NT2/D1 (cell line): ENCODE measurements at regions not wholly inside any gene's neighbourhood (a gene's known extent, or its start where the extent isn't known, plus 50 kb on each side); places are given as distances from the start of the nearest gene placed in this dataset.

Source experiments
- DNase-seq: peaks from one replicate; pipeline ENCODE4 v3.0.0-alpha.2; 2011; ENCODE audit warnings: low read depth, low spot score
- H3K27me3 ChIP-seq: 2 replicates; pipeline ENCODE4 v1.6.0; 2011; ENCODE audit warnings: mild to moderate bottlenecking; ENCODE audit not compliant: insufficient read length, insufficient read depth
- H3K36me3 ChIP-seq: 2 replicates; pipeline ENCODE4 v1.6.1; 2011; ENCODE audit warnings: mild to moderate bottlenecking, low read length, mixed read lengths; ENCODE audit not compliant: insufficient read depth, insufficient read length
- H3K4me1 ChIP-seq: 2 replicates; pipeline ENCODE4 v1.5.1; 2011; ENCODE audit not compliant: insufficient read depth, insufficient read length
- H3K4me3 ChIP-seq: 2 replicates; pipeline ENCODE4 v1.5.1; 2011; ENCODE audit warnings: low read depth; ENCODE audit not compliant: insufficient read length
- H3K9ac ChIP-seq: 2 replicates; pipeline ENCODE4 v1.6.0; 2011; ENCODE audit warnings: low read depth; ENCODE audit not compliant: insufficient read length
- H3K9me3 ChIP-seq: 2 replicates; pipeline ENCODE4 v1.5.1; 2011; ENCODE audit warnings: mild to moderate bottlenecking, low read length; ENCODE audit not compliant: insufficient read depth
- SUZ12 ChIP-seq: IDR thresholded peaks from 2 replicates; pipeline ENCODE4 v1.6.1; 2011; ENCODE audit not compliant: insufficient read length, insufficient read depth; ENCODE audit errors: extremely low read depth
- YY1 ChIP-seq: IDR thresholded peaks from 2 replicates; pipeline ENCODE4 v1.6.1; 2011; ENCODE audit not compliant: insufficient read length, insufficient read depth
- ZNF274 ChIP-seq: IDR thresholded peaks from 2 replicates; pipeline ENCODE4 v1.6.1; 2011; ENCODE audit warnings: mild to moderate bottlenecking, low read depth, low read length

- Histone ChIP-seq H3K36me3 (no peaks in the 10 kb centered on the region), H3K4me3 (no peak overlapping the region), H3K27me3 (no peaks in the 10 kb centered on the region), H3K9ac (no peak overlapping the region), H3K4me1 (no peaks in the 10 kb centered on the region), H3K9me3 (peaks cover 20% of the 10 kb centered on the region)
- no peak for DNase-seq
- TF ChIP-seq SUZ12 (no peak), ZNF274 (no peak)
Measured at GRCh38 chr12:61111218-61111617, 1149.0 kb upstream of the USP15 start.

- Histone ChIP-seq H3K4me1 (no peaks in the 10 kb centered on the region), H3K9ac (no peak overlapping the region), H3K4me3 (no peak overlapping the region), H3K9me3 (no peaks in the 10 kb centered on the region), H3K27me3 (no peaks in the 10 kb centered on the region), H3K36me3 (no peaks in the 10 kb centered on the region)
- no peak for DNase-seq
- TF ChIP-seq SUZ12 (no peak), ZNF274 (no peak), YY1 (no peak)
Measured at GRCh38 chr12:61137677-61138414, 1122.4 kb upstream of the USP15 start.

GRCh38 chr12:61138415-61138759 is 1121.8 kb upstream of the USP15 start:
- H3K27me3 ChIP-seq = no peaks in the 10 kb centered on the region
- H3K4me1 ChIP-seq = no peaks in the 10 kb centered on the region
- H3K9ac ChIP-seq = no peak overlapping the region
- DNase-seq = no peak
- TF ChIP-seq ZNF274 (no peak), YY1 (no peak), SUZ12 (no peak)
- H3K9me3 ChIP-seq = no peaks in the 10 kb centered on the region
- no peaks in the 10 kb centered on the region for H3K36me3 ChIP-seq
- no peak overlapping the region for H3K4me3 ChIP-seq

GRCh38 chr12:61161961-61162360 is 1098.2 kb upstream of the USP15 start:
- Histone ChIP-seq H3K36me3 (no peaks in the 10 kb centered on the region), H3K9ac (no peak overlapping the region), H3K4me3 (no peak overlapping the region), H3K9me3 (no peaks in the 10 kb centered on the region; the same call in 1 of the 2 replicates), H3K27me3 (no peaks in the 10 kb centered on the region), H3K4me1 (no peaks in the 10 kb centered on the region)
- TF ChIP-seq SUZ12 (no peak), ZNF274 (no peak), YY1 (no peak)
- DNase-seq = no peak

GRCh38 chr12:61188801-61189595 is 1071.2 kb upstream of the USP15 start:
- Histone ChIP-seq H3K4me1 (no peaks in the 10 kb centered on the region), H3K9me3 (no peaks in the 10 kb centered on the region), H3K36me3 (no peaks in the 10 kb centered on the region), H3K9ac (no peak overlapping the region), H3K4me3 (no peak overlapping the region), H3K27me3 (no peaks in the 10 kb centered on the region)
- DNase-seq = no peak
- no peak for TF ChIP-seq ZNF274
- TF ChIP-seq SUZ12 = no peak
- TF ChIP-seq YY1 = no peak

GRCh38 chr12:61213646-61214045 is 1046.6 kb upstream of the USP15 start:
- DNase-seq = no peak
- H3K4me3 ChIP-seq = no peak overlapping the region
- no peaks in the 10 kb centered on the region for H3K4me1 ChIP-seq
- TF ChIP-seq YY1 (no peak), SUZ12 (no peak), ZNF274 (no peak)
- H3K36me3 ChIP-seq = no peaks in the 10 kb centered on the region
- H3K9ac ChIP-seq = no peak overlapping the region
- no peaks in the 10 kb centered on the region for H3K9me3 ChIP-seq
- no peaks in the 10 kb centered on the region for H3K27me3 ChIP-seq

- DNase-seq = no peak
Measured at GRCh38 chr12:61220337-61220736, 1039.9 kb upstream of the USP15 start.

More at GRCh38 chr12:61220337-61220736, 1039.9 kb upstream of the USP15 start:
- Histone ChIP-seq H3K36me3 (no peaks in the 10 kb centered on the region), H3K9me3 (no peaks in the 10 kb centered on the region), H3K27me3 (no peaks in the 10 kb centered on the region), H3K4me3 (no peak overlapping the region), H3K9ac (no peak overlapping the region), H3K4me1 (no peaks in the 10 kb centered on the region)
- TF ChIP-seq YY1 = no peak
